Mammary epithelial cell (primary cell): ENCODE measurements at regions not wholly inside any gene's neighbourhood (a gene's known extent, or its start where the extent isn't known, plus 50 kb on each side); places are given as distances from the start of the nearest gene placed in this dataset.

ENCODE experiments used
- EZH2 ChIP-seq: IDR thresholded peaks from 2 replicates; pipeline ENCODE4 v1.6.1; 2012; ENCODE audit warnings: low read length, inconsistent platforms, borderline replicate concordance
- TF ChIP-seq, protein P1 (sequence below), 2 donors: IDR thresholded peaks in 1 of 2; conservative IDR thresholded peaks in 1 of 2; 2 replicates each; pipeline ENCODE4 v1.5.1; 2011 to 2012; ENCODE audit warnings: inconsistent platforms in 2 of 2, low read length in 2 of 2, mild to moderate bottlenecking in 2 of 2, control low read depth in 1 of 2, low read depth in 1 of 2; ENCODE audit not compliant: insufficient read depth in 1 of 2; ENCODE audit errors: extremely low read depth in 1 of 2

DNA sequence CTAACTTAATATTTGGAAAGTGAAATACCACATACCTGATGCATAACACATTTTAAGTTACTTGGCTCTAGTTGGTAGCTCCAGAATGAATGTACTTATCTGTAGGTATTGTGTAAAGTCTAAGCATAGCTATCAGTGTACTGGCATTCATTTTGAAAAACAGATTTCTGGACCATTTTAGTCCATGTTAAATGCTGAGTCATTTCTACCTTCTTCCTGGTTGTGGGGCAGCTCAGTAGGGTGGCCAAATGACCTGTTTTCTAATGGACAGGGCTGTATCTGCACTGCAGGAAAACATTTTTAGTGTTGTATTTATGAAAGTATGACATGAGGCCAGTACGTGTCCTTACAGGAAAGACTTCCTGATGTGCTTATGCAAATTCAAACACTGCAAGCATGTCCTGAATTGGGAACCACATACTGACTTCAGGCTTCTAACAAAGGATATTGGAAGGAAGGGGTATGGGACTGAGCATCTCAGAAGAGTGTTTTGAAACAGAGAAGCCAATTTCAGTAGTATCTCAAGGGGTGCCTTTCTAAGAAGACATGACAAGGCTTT, 300.3 kb upstream of the B3GALT2 start:
- TF ChIP-seq, protein P1, sequence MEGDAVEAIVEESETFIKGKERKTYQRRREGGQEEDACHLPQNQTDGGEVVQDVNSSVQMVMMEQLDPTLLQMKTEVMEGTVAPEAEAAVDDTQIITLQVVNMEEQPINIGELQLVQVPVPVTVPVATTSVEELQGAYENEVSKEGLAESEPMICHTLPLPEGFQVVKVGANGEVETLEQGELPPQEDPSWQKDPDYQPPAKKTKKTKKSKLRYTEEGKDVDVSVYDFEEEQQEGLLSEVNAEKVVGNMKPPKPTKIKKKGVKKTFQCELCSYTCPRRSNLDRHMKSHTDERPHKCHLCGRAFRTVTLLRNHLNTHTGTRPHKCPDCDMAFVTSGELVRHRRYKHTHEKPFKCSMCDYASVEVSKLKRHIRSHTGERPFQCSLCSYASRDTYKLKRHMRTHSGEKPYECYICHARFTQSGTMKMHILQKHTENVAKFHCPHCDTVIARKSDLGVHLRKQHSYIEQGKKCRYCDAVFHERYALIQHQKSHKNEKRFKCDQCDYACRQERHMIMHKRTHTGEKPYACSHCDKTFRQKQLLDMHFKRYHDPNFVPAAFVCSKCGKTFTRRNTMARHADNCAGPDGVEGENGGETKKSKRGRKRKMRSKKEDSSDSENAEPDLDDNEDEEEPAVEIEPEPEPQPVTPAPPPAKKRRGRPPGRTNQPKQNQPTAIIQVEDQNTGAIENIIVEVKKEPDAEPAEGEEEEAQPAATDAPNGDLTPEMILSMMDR (conservative IDR thresholded peaks at IDR 0.05 in 1 of 2, IDR thresholded peaks at IDR 0.05 in 1 of 2; ENCODE audit: extremely low read depth in 1 of 2, insufficient read depth in 1 of 2, low read depth in 1 of 2, low read length in 2 of 2), result no peak
- no peak for TF ChIP-seq EZH2
